C4-2B (cell line): ENCODE measurements at regions not wholly inside any gene's neighbourhood (a gene's known extent, or its start where the extent isn't known, plus 50 kb on each side); places are given as distances from the start of the nearest gene placed in this dataset.

Source experiments
- CTCF ChIP-seq: fragments of 450-650 bp; conservative IDR thresholded peaks from 2 replicates; pipeline ENCODE4 v1.5.1; 2017; ENCODE audit warnings: mild to moderate bottlenecking
- ZFX ChIP-seq: fragments of 450-650 bp; IDR thresholded peaks from 2 replicates; pipeline ENCODE4 v1.6.1; 2017

DNA sequence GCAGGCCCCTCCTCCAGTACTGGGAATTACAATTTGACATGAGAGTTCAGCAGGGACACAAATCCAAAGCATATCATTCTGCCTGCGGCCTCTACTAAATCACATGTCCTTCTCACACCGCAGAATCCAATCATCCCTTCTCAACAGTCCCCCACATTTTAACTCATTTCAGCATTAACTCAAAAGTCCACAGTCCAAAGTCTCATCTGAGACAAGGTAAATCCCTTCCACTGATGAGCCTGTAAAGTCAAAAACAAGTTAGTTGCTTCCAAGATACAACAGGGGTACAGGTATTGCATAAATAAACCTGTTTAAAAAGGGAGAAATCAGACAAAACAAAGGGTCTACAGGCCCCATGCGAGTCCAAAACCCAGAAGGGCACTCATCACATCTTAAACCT, 64.0 kb downstream of the EBNA1BP2 start:
- no peak for TF ChIP-seq CTCF
- no peak for TF ChIP-seq ZFX
